Stimulated activated CD4-positive, alpha-beta T cell treated with anti-CD3 and anti-CD28 coated beads, TNF-alpha, amount 100 ng/mL, for 1 hour (primary cell): ENCODE measurements at regions not wholly inside any gene's neighbourhood (a gene's known extent, or its start where the extent isn't known, plus 50 kb on each side); places are given as distances from the start of the nearest gene placed in this dataset.

Experiments
- DNase-seq, 3 donors: peaks; one replicate each; pipeline ENCODE4 v3.0.0-alpha.2; 2020; ENCODE audit warnings: low read depth in 3 of 3, low spot score in 1 of 3

DNA sequence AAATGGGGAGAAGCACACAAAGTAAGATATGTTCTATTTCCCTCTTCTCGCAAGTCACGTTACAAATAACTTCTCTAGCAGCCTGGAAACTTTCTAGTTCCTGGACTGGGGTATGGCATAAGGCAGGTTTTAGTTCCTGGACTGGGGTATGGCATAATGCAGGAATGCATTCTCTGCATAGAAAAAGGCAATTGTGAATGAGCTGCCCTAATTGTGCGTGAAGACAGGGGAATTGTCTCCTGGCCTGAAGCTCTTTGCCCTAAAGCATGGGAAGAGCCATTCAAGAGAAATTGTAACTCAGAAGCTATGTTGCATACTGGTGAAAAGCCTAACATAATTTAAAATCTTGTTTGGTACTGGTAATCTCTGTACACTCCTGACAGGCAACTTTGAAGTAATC, 54.3 kb upstream of the CBLB start:
- no peak for DNase-seq

DNA sequence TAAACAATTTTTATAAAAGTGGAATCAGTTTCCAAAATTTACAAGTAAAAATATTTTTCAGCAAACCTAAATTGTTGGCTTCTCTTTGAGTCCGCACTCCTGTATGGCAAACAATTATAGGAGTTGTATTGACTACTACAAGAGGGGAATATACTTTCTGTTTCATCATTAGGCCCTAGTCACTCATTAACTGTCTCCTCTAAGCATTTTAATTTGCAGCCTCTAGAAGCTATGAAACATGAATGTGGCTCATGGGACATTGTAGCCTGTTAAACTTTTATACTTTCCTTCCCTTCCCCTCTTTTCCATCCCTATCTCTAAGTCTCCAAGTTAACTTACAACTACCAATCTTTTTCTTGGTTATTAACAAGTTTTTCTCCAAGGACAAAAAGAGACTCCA, 58.9 kb upstream of the CBLB start:
- DNase-seq = no peak

- DNase-seq = no peak
These were observed 61.9 kb upstream of the CBLB start for GRCh38 chr3:105930733-105931132.

DNA sequence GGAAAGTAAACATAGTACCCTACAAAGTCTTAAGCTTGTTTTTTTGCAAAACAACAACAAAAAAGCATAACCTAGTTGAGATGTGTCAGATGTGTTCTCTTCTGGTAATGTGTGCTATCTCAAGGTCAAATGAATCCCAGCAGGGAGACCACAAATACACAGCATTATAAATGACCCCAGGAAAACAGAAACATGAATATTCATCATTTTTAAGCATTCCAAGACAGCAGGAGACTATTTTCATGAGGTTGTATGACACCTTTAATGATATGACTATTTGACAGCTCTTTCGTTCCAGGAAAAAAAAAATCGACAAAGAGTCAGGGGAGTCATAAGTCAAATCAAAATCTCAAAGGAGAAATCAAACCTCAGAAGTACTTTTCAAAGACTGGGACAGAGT, 62.7 kb upstream of the CBLB start:
- no peak for DNase-seq

DNA sequence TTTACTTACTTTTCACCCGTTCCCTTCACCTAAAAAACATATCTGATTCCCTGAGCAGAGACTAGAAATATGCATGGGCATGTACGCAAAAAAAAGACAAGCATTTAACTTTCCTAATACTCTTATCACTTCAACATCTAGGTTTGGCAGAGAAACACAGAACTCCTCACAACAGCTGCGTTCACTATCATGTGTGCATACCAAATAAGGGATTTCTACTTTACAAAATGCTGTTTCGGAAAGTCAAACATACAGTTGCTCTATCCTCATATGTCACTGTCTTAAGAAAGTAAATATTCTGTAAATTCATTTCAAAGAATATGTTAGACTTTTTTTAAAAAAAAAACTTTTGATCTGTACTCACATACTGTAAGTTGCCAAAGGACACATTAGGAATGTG, 65.1 kb upstream of the CBLB start:
- DNase-seq = no peak

GRCh38 chr3:105938101-105938500, 69.3 kb upstream of the CBLB start:
- DNase-seq = no peak

GRCh38 chr3:105938806-105939205, 70.0 kb upstream of the CBLB start:
- DNase-seq = no peak

- DNase-seq = no peak
These were observed 75.5 kb upstream of the CBLB start for GRCh38 chr3:105944276-105944675.

GRCh38 chr3:105944721-105945120, 75.9 kb upstream of the CBLB start:
- DNase-seq = no peak

DNA sequence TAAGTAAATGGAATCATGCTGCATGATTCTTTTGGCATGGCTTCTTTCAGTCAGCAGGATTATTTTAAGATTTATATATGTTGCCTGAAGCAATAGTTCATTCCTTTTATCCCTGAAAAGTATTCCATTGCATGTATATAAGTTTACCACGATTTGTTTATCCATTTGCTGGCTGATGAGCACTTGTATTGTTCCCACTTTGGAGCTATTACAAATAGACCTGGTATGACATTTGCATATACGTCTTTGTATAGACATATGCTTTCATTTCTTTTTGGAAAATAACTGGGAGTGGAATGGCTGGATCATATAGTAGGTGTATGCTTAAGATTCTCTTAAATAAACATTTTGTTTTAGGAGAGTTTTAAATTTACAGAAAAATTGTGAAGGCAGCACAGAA, 79.3 kb upstream of the CBLB start:
- DNase-seq = no peak

DNA sequence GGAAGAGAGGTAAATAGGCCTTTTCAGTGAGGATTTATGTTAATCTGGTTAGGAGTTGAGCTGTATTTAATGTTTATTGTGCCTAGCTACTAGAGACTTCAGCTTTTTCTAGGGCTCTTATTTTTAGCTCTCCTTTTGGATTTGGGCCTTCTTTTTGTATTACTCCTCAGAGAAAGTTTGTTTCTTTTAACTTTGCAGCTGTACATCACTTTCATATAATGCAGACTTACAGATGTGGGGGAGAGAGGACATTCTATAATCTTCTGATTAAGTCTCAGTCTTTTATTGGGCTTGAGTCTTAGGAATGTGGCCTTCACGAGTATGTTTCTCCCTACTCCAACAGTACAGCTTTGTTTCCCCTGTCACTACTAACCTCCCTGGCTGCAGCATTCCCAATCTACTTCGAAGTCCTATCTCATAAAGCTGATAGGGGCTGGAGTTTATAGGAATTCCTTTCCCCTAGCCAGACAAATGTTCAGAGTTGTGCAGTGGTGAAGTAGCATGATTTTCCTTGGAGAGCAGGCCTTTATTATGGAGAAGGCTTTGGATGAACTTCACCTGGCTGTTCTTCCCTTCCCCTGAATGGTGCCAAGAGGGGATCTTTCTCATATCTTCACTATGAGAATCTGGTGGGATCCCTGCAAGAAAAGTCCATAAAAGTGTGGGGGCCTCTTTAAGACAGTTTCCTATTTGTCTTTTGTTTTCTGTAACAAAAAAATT, 82.2 kb upstream of the CBLB start:
- no peak for DNase-seq

- no peak for DNase-seq
These were observed 85.0 kb upstream of the CBLB start for GRCh38 chr3:105953831-105954230.

- no peak for DNase-seq
These were observed 87.5 kb upstream of the CBLB start for GRCh38 chr3:105956306-105956705.

DNA sequence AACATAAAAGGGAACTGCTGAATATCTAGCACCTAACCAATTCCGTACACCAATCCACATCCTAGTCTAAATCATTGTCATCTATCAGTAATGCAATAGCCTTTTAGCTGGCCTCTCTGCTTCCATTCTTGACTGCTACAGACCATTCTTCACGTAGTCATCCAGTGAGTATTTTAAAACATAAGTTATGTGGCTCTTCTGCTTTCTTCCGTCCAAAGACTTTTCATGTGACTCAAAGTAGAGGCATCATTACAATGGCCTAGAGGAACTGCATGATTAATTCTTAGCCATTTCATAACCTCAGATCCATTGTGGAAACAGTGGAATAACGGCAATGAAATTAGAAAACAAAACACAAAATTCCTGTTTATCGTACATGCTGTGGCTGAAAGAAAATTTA, 88.9 kb upstream of the CBLB start:
- DNase-seq = no peak

- DNase-seq = no peak
These were observed 89.6 kb upstream of the CBLB start for GRCh38 chr3:105958237-105959000.

GRCh38 chr3:105959851-105960250, 91.0 kb upstream of the CBLB start:
- no peak for DNase-seq

DNA sequence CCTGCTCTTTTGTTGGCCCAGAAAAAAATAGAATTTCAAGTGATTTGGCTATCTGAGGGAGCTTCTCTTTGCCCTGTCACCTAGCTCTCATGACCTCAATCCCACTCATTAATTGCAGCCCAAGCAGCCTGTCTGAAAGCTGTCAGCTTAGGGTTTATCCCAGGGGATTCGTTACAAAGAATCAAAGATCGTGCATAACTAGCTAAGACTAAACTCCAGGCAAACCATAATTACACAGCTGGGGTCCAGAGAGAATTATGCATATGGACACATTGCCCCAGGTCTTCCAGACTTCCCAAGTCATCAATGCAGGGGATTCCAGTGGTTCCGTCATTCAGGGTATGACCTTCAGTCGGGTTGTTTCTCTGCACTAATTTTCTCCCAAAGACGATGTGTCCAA, 91.6 kb upstream of the CBLB start:
- DNase-seq = no peak

- DNase-seq = no peak
These were observed 94.3 kb upstream of the CBLB start for GRCh38 chr3:105963161-105963560.

- no peak for DNase-seq
These were observed 96.6 kb upstream of the CBLB start for GRCh38 chr3:105965384-105965783.

GRCh38 chr3:105967117-105967516, 98.3 kb upstream of the CBLB start:
- no peak for DNase-seq

- no peak for DNase-seq
These were observed 101.5 kb upstream of the CBLB start for GRCh38 chr3:105970283-105970682.

DNA sequence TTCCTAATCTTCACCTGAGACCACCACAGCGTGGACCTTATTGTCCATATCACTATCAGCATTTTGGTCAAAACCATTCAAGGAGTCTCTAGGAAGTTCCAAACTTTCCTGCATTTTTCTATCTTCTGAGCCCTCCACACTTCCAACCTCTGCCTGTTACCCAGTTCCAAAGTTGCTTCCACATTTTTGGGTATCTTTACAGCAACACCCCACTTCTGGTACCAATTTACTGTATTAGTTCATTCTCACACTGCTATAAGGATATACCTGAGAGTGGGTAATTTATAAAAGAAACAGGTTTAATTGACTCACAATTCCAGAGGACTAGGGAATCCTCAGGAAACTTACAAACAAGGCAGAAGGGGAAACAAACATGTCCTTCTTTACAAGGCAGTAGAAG, 103.3 kb upstream of the CBLB start:
- DNase-seq = no peak

DNA sequence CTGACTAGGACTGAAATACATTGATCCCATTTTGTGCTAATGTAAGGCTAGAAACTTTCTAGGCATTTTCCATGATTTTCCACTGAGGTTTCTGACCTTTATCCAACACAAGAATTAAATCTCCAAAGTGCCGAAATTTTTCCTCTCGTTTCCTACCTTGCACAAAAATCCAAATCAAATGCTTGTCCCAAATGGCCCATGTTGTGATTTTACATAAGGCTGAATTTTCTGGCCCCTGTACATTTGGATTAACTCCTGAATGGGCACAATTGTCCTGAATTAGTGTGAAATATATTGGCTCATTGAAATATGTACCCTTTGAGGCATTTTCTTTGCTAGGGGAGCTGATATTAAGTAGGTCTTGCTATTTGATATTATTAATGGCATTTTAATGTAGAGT, 105.6 kb upstream of the CBLB start:
- DNase-seq = no peak
